ENCODE measurements at regions not wholly inside any gene's neighbourhood (a gene's known extent, or its start where the extent isn't known, plus 50 kb on each side); places are given as distances from the start of the nearest gene placed in this dataset.

DNA sequence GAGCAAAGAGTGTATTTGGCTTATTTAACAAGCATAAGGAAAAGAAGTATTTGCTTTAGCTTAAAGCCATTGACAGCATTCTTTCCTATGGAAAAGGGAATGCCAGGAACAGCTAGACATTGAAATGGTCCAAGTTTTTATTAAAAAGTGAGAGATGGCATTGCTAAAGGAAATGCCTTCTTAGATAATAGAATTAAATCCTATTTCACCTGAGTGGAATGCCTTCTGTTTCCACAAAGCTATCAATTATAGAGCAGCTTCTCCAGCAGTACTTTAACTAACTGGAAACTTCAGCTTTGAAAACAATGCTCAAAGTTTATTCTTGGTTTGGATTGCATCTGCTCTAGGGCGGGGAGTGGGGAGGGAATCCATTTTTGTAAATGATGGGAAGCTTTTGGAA, 85.1 kb upstream of the CNKSR3 start:
- ATAC-seq, result no peak
- intact Hi-C loops (cut with DNase I), result no loop called here
- no peak for DNase-seq (ENCODE audit: missing footprints)

DNA sequence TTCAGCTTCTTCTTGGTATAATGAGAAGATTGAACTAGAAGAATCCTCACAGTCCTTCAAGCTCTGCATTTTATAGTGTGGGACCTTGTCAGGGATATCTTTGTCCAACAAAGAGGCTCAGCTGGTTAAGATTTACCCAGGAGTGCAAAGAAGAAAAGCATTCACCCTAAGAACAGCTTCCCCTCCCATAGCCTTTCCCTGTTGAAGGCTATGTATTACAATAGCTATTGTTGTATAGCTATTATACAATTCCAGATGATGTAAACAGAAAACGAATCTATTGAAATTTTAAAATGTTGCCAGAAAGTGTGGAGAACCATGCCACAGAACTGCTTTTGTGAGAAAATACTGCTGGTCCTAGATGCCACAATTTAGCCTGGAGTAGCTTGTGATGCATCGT, 85.5 kb upstream of the CNKSR3 start:
- no peak for ATAC-seq
- intact Hi-C loops (cut with DNase I), result no loop called here

GRCh38 chr6:154596701-154597100, 86.2 kb upstream of the CNKSR3 start:
- intact Hi-C loops (cut with DNase I), result no loop called here
- DNase-seq (ENCODE audit: missing footprints) (no peak), ATAC-seq (peak; percentile 70)

More for the DNA sequence above, 85.5 kb upstream of the CNKSR3 start:
- DNase-seq (ENCODE audit: missing footprints), result no peak

DNA sequence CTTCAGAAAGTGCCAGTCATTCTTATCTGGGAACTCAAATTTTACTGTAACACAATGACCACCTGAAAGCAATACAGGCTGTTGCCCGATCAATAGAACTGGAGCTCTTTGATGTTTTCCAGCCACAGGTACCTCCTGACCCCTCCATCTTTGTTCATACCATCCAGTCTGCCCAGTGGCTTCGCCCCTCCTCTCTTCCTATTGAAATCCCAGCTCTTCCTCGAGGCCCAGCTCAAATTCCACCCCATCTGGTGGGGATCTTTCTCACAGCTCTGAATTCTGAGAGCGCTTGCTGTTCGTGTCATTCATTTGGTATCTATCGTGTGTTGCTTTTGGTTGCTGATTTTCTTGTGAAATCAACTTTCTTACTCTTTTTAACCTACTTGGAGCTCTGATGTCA, 87.9 kb upstream of the CNKSR3 start:
- intact Hi-C loops (cut with DNase I), result no loop called here
- ATAC-seq (no peak), DNase-seq (ENCODE audit: missing footprints) (no peak)

GRCh38 chr6:154602296-154602695, 91.8 kb upstream of the CNKSR3 start:
- ATAC-seq, result no peak
- intact Hi-C loops (cut with DNase I), result no loop called here
- DNase-seq (ENCODE audit: missing footprints), result no peak

DNA sequence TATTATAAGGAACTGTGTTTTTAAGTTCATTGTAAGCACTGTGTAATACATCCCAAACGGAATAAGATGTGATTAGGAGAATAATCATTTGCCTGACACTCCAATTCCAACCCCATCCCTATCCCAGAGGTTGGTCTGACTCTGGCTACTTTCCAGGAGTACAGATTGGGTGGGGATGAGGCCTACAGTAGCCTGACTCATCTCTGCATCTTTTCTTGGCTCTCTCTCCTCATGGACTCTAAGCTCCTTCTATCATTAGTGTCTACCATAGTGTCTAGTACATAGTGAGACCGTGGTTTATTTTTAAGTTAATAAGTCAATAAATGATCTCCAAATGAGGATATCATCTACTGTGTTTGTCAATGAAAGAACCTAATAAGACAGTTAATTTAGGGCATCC, 92.2 kb upstream of the CNKSR3 start:
- ATAC-seq, result no peak
- intact Hi-C loops (cut with DNase I), result no loop called here

GRCh38 chr6:154604119-154604518, 93.6 kb upstream of the CNKSR3 start:
- intact Hi-C loops (cut with DNase I), result no loop called here
- ATAC-seq (no peak), DNase-seq (ENCODE audit: missing footprints) (no peak)

More for the DNA sequence above, 92.2 kb upstream of the CNKSR3 start:
- DNase-seq (ENCODE audit: missing footprints), result no peak

DNA sequence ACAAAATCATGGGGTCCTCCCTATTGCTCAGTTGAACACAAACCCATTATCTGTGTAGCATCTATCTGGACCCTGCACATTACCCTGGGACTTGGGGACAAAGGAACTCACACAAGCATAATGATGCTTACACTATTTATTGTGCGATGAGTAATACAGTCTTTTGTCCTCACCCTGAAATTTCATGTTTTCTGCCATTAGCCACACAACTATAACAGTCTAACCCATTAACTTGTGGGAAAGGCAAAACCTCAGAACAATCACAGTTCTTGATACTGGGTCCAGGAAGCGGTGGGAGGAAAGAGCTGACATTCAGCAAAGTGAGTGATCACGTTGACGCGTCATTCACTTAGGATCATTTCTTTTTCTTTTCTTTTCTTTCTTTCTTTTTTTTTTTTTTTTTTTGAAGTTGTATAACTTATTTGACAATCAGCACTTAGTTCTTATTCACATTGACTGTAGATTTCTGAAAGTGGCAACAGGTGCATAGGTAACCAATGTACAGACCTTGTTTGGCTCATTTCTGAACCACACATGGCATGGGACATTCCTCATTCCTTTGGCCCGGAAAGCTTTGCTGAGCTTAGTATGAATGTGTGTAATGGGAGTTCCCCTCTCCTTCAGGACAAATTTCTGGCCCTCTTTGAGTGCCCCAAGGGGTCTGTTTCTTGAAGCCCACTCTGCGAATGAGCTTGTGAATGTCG, 94.8 kb upstream of the CNKSR3 start:
- no peak for ATAC-seq
- DNase-seq (ENCODE audit: missing footprints), result no peak
- intact Hi-C loops (cut with DNase I), result no loop called here

DNA sequence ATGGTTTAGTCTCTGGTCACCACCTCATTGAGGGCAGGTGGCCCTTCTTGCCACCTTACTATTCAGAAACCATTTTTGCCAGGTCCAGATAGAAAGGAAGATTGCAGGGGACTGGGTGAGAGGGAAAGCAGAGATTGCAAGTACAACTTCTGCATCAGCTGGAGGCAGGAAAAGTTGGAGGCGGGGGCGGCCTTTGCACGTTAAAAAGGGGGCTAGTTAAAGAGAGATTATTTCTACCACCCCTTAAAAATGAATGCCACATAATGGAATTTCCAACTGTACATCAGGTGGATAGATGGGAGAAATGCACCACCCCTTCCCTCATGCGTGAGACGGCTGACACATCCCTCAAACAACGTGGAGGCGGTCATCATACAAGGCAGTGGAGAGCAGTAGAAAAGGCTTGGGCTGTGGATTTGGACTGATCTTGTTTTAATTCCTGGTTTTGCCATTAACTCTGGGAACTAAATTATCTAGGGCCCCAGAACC, 95.4 kb upstream of the CNKSR3 start:
- intact Hi-C loops (cut with DNase I), result no loop called here
- no peak for ATAC-seq
- no peak for DNase-seq (ENCODE audit: missing footprints)

- ATAC-seq, result no peak
- DNase-seq (ENCODE audit: missing footprints), result no peak
- intact Hi-C loops (cut with DNase I), result no loop called here
Measured at GRCh38 chr6:154606457-154606856, 96.0 kb upstream of the CNKSR3 start.

DNA sequence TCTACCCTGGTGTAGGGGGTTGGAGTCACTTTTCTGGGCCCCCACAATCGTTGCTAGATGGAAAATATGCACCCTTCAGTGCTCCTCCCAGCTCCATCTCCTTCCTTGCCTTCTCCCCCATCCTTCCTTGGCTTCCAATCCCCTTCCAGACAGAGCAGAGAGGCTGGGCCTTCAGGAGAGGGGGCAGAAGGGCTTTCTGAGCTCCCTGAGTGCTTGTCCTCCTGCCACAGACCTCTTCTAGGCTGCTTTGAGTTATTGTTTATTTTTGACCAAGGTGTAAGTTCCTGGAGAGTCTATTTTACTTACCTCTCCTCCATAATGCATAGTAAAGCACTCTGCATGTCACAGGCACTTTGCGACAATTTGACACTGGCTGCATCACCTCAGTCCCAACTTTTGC, 96.4 kb upstream of the CNKSR3 start:
- ATAC-seq (no peak), DNase-seq (ENCODE audit: missing footprints) (no peak)
- intact Hi-C loops (cut with DNase I), result no loop called here

GRCh38 chr6:154611241-154611640, 100.8 kb upstream of the CNKSR3 start:
- intact Hi-C loops (cut with DNase I), result loop anchor here (5.0 kb wide), 1 partner anchor 99 kb away; the partner anchor contains the start of gene CNKSR3
- ATAC-seq (no peak), DNase-seq (ENCODE audit: missing footprints) (no peak)

DNA sequence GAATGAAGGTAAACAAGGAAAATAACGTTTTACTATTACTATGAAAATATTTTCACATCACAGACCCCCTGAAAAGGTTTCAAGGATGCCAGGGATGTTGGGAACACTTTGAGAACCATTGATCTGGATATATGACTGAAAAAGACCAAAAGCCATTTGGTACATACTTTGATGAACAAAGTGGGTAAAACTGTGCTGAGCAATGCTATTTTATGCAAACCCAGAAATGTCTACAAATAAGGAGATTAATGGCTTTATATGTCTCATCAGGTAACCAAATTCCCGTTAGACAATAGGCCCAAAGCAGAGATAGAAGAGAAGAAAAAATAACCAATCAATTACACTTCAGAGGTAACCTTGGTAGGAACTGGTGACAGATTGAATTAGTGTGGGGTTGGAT, 101.4 kb upstream of the CNKSR3 start:
- intact Hi-C loops (cut with DNase I), result loop anchor here (5.0 kb wide), 1 partner anchor 100 kb away; the partner anchor contains the start of gene CNKSR3
- ATAC-seq, result no peak
- no peak for DNase-seq (ENCODE audit: missing footprints)

- ATAC-seq (no peak), DNase-seq (ENCODE audit: missing footprints) (no peak)
- intact Hi-C loops (cut with DNase I), result loop anchor here (5.0 kb wide), 1 partner anchor 101 kb away; the partner anchor contains the start of gene CNKSR3
Measured at GRCh38 chr6:154613137-154613676, 102.7 kb upstream of the CNKSR3 start.

DNA sequence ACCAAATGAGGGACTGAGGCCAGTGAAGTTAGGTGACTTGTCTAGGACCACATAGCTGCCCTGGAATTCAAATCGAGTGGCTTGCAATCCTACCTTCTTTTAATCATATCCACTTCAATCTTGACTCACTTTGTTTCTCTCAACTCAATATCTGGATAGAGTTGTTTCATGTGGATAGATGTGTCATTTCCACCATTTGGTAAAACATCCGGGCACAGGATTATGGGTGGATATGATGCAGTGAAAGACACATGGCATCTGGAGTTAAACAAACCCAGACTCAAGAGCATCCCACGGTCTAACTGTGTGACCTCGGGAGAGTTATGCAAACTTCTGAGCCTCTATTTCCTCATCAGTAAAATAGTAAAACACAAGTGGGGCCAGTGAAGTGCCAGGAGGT, 103.6 kb upstream of the CNKSR3 start:
- no peak for ATAC-seq
- intact Hi-C loops (cut with DNase I), result loop anchor here (5.0 kb wide), 1 partner anchor 102 kb away; the partner anchor contains the start of gene CNKSR3
- DNase-seq (ENCODE audit: missing footprints), result no peak

GRCh38 chr6:154614641-154615040, 104.2 kb upstream of the CNKSR3 start:
- intact Hi-C loops (cut with DNase I), result loop anchor here (5.0 kb wide), 1 partner anchor 102 kb away; the partner anchor contains the start of gene CNKSR3
- ATAC-seq (no peak), DNase-seq (ENCODE audit: missing footprints) (no peak)

DNA sequence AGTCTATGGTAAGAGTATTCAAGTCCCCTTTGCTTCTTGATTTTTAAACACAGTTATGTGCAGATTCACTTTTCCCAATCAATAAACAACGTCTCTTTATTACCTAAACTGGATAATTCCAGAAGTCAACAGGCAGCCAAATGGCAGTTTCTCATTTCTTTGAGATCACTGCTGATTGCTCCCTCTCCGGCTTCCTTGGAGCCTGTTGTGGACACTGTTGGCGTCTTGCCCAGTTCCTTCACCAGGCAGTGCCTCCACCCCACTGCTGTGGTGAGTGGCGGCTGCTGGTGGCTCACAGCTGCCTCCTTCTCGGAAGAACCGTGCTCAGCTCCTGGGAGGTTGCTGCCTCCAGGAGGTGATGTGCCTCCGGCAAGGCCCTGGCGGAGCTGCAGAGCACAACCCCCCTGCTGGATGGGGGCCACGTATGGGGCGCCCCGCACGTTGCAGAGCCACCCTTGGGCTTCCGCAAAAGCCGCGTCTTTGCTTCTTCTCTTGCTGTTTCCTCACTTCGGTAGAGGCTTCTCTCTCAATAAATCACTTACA, 105.1 kb upstream of the CNKSR3 start:
- intact Hi-C loops (cut with DNase I), result no loop called here
- ATAC-seq (peak; percentile 84), DNase-seq (ENCODE audit: missing footprints) (peak; percentile 71)

GRCh38 chr6:154617175-154617574, 106.7 kb upstream of the CNKSR3 start:
- DNase-seq (ENCODE audit: missing footprints), result no peak
- intact Hi-C loops (cut with DNase I), result no loop called here
- ATAC-seq, result no peak

GRCh38 chr6:154619146-154619545, 108.7 kb upstream of the CNKSR3 start:
- intact Hi-C loops (cut with DNase I), result no loop called here
- DNase-seq (ENCODE audit: missing footprints), result no peak
- ATAC-seq, result no peak

DNA sequence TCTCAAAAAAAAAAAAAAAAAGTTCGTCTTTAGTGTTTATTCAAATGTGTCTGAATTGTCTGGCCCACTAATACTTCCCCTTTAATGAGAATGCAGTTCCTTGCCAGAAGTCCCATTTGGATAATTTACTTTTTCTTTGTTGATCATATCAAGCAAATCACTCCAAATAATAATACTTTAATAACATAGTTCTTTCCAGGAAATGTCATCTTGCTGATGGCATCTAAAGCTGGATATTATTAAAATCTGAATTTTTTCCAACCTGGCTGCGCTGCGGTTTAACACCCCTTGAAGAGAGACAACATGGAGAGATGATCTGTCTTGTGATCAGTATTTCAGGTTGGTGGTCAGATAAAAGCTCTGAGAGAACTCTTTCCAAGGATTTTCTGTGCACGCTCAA, 111.2 kb upstream of the CNKSR3 start:
- intact Hi-C loops (cut with DNase I), result no loop called here
- no peak for DNase-seq (ENCODE audit: missing footprints)
- ATAC-seq, result no peak

Measured in Right ventricle myocardium inferior (tissue), 1 donor.